ENCODE measurements at regions not wholly inside any gene's neighbourhood (a gene's known extent, or its start where the extent isn't known, plus 50 kb on each side); places are given as distances from the start of the nearest gene placed in this dataset.

GRCh38 chr14:98122527-98122926 lies 1149.5 kb downstream of the BCL11B start:
- intact Hi-C loops (cut with micrococcal nuclease) (no loop called here), dilution Hi-C loops (cut with MboI; ENCODE audit: extremely low pct_ligation_motif_present, low sequenced_read_pairs) (no loop called here)
- H2AFZ ChIP-seq (ENCODE audit: low read depth, low read length) = no peak overlapping the region
- H3K79me2 ChIP-seq (ENCODE audit: control insufficient read depth, insufficient read depth, low read length) = no peaks in the 10 kb centered on the region
- no peaks in the 10 kb centered on the region for H3K36me3 ChIP-seq (ENCODE audit: control insufficient read depth in 2 of 2, extremely low read depth in 1 of 2, insufficient read depth in 2 of 2, low read length in 2 of 2)
- DNase-seq (ENCODE audit: low read depth, low spot score) (no peak), FAIRE-seq (no peak)
- ChIA-PET POLR2A (no interaction called here), CTCF (no interaction called here)
- H3K27ac ChIP-seq (ENCODE audit: insufficient read depth, low read depth, low read length) = no peak overlapping the region
- TF ChIP-seq MAX (IDR thresholded peaks at IDR 0.05; ENCODE audit: insufficient read depth, insufficient read length) (no peak), POLR2A (IDR thresholded peaks at IDR 0.05; ENCODE audit: low read depth, low read length) (no peak), MYC (IDR thresholded peaks at IDR 0.05; ENCODE audit: low read depth, low read length) (no peak), JUN (IDR thresholded peaks at IDR 0.05; ENCODE audit: borderline replicate concordance, insufficient read depth, insufficient read length, low read depth) (no peak), EZH2 (IDR thresholded peaks at IDR 0.05; ENCODE audit: borderline replicate concordance, low read depth, low read length, severe bottlenecking) (no peak)
- no peak overlapping the region for H3K4me3 ChIP-seq (replicated peaks in 1 of 3; ENCODE audit: insufficient read depth in 1 of 3, low read depth in 1 of 3, low read length in 3 of 3)
- peaks cover 2% of the 10 kb centered on the region for H3K9me3 ChIP-seq (replicated peaks; ENCODE audit: control insufficient read depth, insufficient read depth, low read length)
- H4K20me1 ChIP-seq (replicated peaks; ENCODE audit: control insufficient read depth, extremely low read depth, insufficient read depth, low read length) = no peaks in the 10 kb centered on the region
- H3K4me1 ChIP-seq (ENCODE audit: control insufficient read depth, extremely low read depth, insufficient read depth, low read length) = no peaks in the 10 kb centered on the region
- H3K4me2 ChIP-seq (ENCODE audit: insufficient read depth, low read length) = no peak overlapping the region
- no peaks in the 10 kb centered on the region for H3K27me3 ChIP-seq (ENCODE audit: control insufficient read depth in 2 of 2, insufficient read depth in 2 of 2, low read length in 2 of 2)
- BruUV-seq (replicated peaks) = no TSS peak
- H3K9ac ChIP-seq (replicated peaks; ENCODE audit: extremely low read depth, insufficient read depth, low read length) = no peak overlapping the region
- H3K9me1 ChIP-seq (replicated peaks; ENCODE audit: control insufficient read depth, extremely low read depth, insufficient read depth, low read length) = no peaks in the 10 kb centered on the region

GRCh38 chr14:98130691-98131090 lies 1141.3 kb downstream of the BCL11B start:
- no peak overlapping the region for H3K27ac ChIP-seq (ENCODE audit: insufficient read depth, low read depth, low read length)
- BruUV-seq (replicated peaks) = no TSS peak
- H2AFZ ChIP-seq (ENCODE audit: low read depth, low read length) = no peak overlapping the region
- H3K9ac ChIP-seq (replicated peaks; ENCODE audit: extremely low read depth, insufficient read depth, low read length) = no peak overlapping the region
- no peaks in the 10 kb centered on the region for H4K20me1 ChIP-seq (replicated peaks; ENCODE audit: control insufficient read depth, extremely low read depth, insufficient read depth, low read length)
- POLR2A ChIA-PET = no interaction called here
- dilution Hi-C loops (cut with MboI; ENCODE audit: extremely low pct_ligation_motif_present, low sequenced_read_pairs) = no loop called here
- CTCF ChIA-PET = no interaction called here
- DNase-seq (ENCODE audit: low read depth, low spot score) = no peak
- intact Hi-C loops (cut with micrococcal nuclease) = no loop called here
- no peak for FAIRE-seq
- no peaks in the 10 kb centered on the region for H3K27me3 ChIP-seq (ENCODE audit: control insufficient read depth in 2 of 2, insufficient read depth in 2 of 2, low read length in 2 of 2)
- H3K4me3 ChIP-seq (replicated peaks in 1 of 3; ENCODE audit: insufficient read depth in 1 of 3, low read depth in 1 of 3, low read length in 3 of 3) = no peak overlapping the region
- H3K9me1 ChIP-seq (replicated peaks; ENCODE audit: control insufficient read depth, extremely low read depth, insufficient read depth, low read length) = no peaks in the 10 kb centered on the region
- peaks cover 5% of the 10 kb centered on the region for H3K9me3 ChIP-seq (replicated peaks; ENCODE audit: control insufficient read depth, insufficient read depth, low read length)
- H3K4me1 ChIP-seq (ENCODE audit: control insufficient read depth, extremely low read depth, insufficient read depth, low read length) = no peaks in the 10 kb centered on the region
- TF ChIP-seq FOS (IDR thresholded peaks at IDR 0.05; ENCODE audit: borderline replicate concordance, insufficient read depth, low read length) = no peak
- no peak for TF ChIP-seq JUN (IDR thresholded peaks at IDR 0.05; ENCODE audit: borderline replicate concordance, insufficient read depth, insufficient read length, low read depth)
- no peak for TF ChIP-seq MYC (IDR thresholded peaks at IDR 0.05; ENCODE audit: low read depth, low read length)
- TF ChIP-seq GATA2 (IDR thresholded peaks at IDR 0.05; ENCODE audit: insufficient read depth, insufficient read length, low read depth, low read length) = no peak
- no peak for TF ChIP-seq POLR2AphosphoS5 (IDR thresholded peaks at IDR 0.05; ENCODE audit: insufficient read depth, low read depth, low read length)
- TF ChIP-seq POLR2A (IDR thresholded peaks at IDR 0.05; ENCODE audit: low read depth, low read length) = no peak
- TF ChIP-seq MAX (IDR thresholded peaks at IDR 0.05; ENCODE audit: insufficient read depth, insufficient read length) = no peak
- no peak for TF ChIP-seq CTCF (IDR thresholded peaks at IDR 0.05; ENCODE audit: extremely low read depth in 1 of 2, insufficient read depth in 1 of 2, low read depth in 1 of 2, low read length in 2 of 2)
- no peak for TF ChIP-seq EZH2 (IDR thresholded peaks at IDR 0.05; ENCODE audit: borderline replicate concordance, low read depth, low read length, severe bottlenecking)
- H3K36me3 ChIP-seq (ENCODE audit: control insufficient read depth in 2 of 2, extremely low read depth in 1 of 2, insufficient read depth in 2 of 2, low read length in 2 of 2) = no peaks in the 10 kb centered on the region
- no peak overlapping the region for H3K4me2 ChIP-seq (ENCODE audit: insufficient read depth, low read length)
- no peaks in the 10 kb centered on the region for H3K79me2 ChIP-seq (ENCODE audit: control insufficient read depth, insufficient read depth, low read length)
